ENCODE measurements at regions not wholly inside any gene's neighbourhood (a gene's known extent, or its start where the extent isn't known, plus 50 kb on each side); places are given as distances from the start of the nearest gene placed in this dataset.

DNA sequence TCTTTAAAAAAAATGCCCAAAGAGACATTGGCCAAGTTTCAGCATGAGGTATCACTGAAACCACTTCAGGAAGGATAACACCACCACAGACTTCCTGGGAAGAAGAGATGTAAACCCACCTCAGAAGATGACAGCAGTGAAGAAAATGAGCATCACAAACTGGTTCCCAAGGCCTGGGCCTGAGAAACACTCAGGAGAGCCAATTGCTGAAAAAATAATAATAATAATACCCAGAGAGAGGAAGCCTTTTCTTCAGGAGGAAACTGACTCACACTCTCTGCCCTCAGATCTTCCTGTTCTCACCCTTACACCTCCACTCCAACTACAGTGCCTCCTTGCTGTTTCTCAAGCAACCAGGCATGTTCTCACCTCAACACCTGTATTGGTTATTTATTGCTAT lies 68.1 kb upstream of the MAFB start:
- no peak for DNase-seq (ENCODE audit: low spot score)
- TF ChIP-seq, protein P1, sequence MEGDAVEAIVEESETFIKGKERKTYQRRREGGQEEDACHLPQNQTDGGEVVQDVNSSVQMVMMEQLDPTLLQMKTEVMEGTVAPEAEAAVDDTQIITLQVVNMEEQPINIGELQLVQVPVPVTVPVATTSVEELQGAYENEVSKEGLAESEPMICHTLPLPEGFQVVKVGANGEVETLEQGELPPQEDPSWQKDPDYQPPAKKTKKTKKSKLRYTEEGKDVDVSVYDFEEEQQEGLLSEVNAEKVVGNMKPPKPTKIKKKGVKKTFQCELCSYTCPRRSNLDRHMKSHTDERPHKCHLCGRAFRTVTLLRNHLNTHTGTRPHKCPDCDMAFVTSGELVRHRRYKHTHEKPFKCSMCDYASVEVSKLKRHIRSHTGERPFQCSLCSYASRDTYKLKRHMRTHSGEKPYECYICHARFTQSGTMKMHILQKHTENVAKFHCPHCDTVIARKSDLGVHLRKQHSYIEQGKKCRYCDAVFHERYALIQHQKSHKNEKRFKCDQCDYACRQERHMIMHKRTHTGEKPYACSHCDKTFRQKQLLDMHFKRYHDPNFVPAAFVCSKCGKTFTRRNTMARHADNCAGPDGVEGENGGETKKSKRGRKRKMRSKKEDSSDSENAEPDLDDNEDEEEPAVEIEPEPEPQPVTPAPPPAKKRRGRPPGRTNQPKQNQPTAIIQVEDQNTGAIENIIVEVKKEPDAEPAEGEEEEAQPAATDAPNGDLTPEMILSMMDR (IDR thresholded peaks at IDR 0.05; ENCODE audit: extremely low read depth, insufficient read depth, missing control alignments), result no peak
- in situ Hi-C loops (cut with MboI; ENCODE audit: low pct_unique_long_range_greater_than_20kb, low sequenced_read_pairs, unreplicated experiment), result no loop called here

DNA sequence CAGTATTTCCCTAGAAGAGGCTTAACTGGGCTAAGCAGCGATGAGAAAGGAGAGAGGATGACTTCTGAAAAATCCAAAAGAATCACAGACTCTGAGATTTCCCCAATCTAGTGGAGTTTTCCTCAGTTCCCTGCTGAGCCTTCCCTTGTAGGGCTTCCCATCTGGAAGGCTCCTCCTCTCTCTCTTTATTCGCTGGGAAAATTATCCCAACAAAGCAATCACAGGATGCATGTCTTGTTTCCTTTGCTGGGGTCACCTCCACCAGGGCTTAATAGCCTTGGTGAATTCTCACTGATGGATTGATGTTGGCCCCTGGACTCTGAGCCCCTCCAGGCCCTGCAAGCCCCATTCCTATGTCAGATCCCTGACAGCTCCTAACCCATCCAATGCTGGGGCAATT lies 69.8 kb upstream of the MAFB start:
- DNase-seq (ENCODE audit: low spot score), result no peak
- TF ChIP-seq, protein P1 (IDR thresholded peaks at IDR 0.05; ENCODE audit: extremely low read depth, insufficient read depth, missing control alignments), result no peak
- in situ Hi-C loops (cut with MboI; ENCODE audit: low pct_unique_long_range_greater_than_20kb, low sequenced_read_pairs, unreplicated experiment), result no loop called here

DNA sequence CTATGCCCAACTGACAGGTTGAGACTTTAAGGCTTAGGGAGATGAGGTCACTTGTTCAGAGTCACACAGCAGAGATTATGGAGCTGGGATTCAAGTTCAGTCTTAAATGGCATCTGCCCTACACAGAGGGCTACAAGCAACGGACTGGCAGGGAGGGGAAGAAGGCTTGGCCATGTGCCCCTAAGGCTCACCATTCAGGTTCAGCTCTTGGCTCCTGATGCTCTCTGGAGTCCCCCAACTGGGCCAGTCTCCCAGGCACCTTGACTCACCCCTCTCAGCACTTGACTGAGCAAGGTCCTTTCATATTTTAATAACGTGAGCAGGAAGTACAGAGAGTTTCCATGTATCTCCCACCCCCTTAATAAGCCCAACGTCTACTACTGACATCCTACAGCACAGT lies 71.4 kb upstream of the MAFB start:
- TF ChIP-seq, protein P1 (IDR thresholded peaks at IDR 0.05; ENCODE audit: extremely low read depth, insufficient read depth, missing control alignments), result no peak

DNA sequence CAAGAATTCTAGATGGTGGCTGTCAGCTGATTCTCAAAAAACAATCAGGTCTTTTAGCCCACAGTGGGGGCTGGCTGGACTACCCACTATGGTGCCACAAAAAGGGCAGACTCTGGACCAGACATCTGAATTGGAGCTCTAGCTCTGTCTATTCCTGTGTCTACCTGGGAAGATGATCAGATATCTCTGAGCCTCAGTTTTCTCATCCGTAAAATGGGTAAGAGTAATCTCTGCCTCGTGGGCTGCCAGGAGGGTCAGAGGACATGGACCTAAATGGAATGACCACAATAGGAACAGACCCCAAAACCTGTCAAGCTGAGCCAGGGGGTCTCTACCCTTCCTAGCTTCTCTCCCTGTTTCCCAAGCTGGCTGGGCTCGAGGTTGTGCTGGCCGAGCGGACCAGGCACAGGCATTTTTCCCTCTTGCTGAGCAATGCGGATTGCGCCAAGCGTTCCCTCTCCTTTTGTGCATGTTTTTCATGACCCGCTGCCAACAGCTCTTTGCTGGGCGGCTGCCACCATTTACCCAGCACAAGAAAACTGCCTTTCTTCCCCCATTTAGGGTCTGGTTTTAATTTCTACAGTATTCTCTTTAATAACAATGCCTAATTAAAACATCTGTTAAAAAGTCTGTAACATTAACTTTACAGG lies 74.7 kb upstream of the MAFB start:
- TF ChIP-seq, protein P1 (IDR thresholded peaks at IDR 0.05; ENCODE audit: extremely low read depth, insufficient read depth, missing control alignments), result no peak
- in situ Hi-C loops (cut with MboI; ENCODE audit: low pct_unique_long_range_greater_than_20kb, low sequenced_read_pairs, unreplicated experiment), result no loop called here
- no peak for DNase-seq (ENCODE audit: low spot score)

More for the DNA sequence above, 71.4 kb upstream of the MAFB start:
- no peak for DNase-seq (ENCODE audit: low spot score)
- in situ Hi-C loops (cut with MboI; ENCODE audit: low pct_unique_long_range_greater_than_20kb, low sequenced_read_pairs, unreplicated experiment), result no loop called here

DNA sequence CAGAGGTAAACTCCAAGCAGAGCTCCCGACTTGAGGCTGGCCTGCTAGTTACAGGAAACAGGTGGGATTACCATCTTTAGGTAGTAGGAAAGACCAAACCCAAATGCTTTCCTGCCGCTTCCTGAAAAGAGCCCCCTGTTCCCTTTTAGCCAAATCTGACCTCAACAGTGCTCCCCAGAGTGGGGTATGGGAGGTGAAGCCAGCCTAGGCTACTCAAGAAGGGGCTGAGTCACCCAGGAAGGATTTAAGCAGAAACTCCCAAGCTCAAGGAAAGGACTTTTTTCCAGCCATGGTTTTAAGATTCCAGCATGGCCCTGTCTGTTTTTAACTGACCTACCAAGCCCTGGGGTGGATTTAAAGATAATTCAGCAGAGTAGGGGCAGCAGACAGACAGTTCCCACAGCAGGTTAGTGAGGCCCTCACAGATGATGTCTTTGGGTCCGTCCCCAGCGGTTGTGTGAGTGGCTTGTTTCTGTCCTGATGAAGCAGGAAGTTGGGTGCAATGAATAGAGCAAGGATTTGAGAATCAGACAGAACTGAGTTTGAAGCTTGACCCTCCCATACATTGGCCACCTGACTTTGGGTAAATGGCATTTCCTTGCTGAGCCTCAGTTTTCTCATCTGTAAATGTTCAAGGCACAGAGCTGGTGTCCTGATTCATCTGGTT lies 76.9 kb upstream of the MAFB start:
- in situ Hi-C loops (cut with MboI; ENCODE audit: low pct_unique_long_range_greater_than_20kb, low sequenced_read_pairs, unreplicated experiment), result no loop called here
- DNase-seq (ENCODE audit: low spot score), result no peak
- TF ChIP-seq, protein P1 (IDR thresholded peaks at IDR 0.05; ENCODE audit: extremely low read depth, insufficient read depth, missing control alignments), result no peak

DNA sequence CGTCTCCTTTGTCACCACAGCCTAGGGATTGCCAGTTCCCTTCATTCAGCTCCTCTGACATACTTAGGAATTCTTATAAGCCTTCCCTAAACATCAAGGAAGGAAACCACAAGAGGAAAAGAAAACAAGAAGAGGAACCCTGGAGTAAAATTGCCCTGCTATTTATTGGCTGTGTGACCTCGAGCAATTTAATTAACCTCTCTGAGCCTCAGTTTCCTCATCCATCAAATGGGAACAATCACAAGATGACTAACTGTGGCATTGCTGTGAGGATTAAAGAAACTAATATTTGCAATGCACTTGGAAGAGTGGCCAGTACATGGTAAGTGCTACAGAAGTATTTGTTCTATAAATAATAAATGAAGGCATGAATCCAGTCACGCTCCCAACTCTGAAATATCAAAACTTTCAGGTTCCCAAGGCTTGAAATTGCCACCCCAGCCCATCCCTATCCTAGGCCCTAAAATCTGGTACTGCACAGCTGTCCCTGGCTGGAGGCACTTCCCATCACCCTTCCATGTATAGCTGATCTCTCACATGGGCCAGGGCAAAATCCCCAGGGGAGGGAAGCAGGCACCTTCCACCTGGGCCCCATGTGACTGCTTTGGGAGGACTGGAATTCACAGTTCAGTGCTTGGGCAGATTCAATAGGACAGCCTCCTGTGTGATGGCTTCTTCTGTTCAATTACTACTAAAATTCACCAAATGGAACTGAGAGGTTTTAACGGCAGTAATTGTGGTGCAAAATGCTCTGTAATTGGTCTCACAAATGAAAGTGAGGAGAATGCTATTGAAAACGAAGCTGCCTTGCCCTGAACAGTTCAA lies 78.0 kb upstream of the MAFB start:
- TF ChIP-seq, protein P1 (IDR thresholded peaks at IDR 0.05; ENCODE audit: extremely low read depth, insufficient read depth, missing control alignments), result no peak
- no peak for DNase-seq (ENCODE audit: low spot score)
- in situ Hi-C loops (cut with MboI; ENCODE audit: low pct_unique_long_range_greater_than_20kb, low sequenced_read_pairs, unreplicated experiment), result no loop called here
